HG03575 (cell line): ENCODE measurements at regions not wholly inside any gene's neighbourhood (a gene's known extent, or its start where the extent isn't known, plus 50 kb on each side); places are given as distances from the start of the nearest gene placed in this dataset.

Experiments used
- ATAC-seq: cut with Tn5 transposase; IDR thresholded peaks from one replicate; pipeline ENCODE4 v1.9.1; 2021; ENCODE audit not compliant: unreplicated experiment, insufficient number of reproducible peaks, low FRiP score; ENCODE audit errors: extremely low read depth

GRCh38 chr4:83174844-83175414 lies 60.4 kb upstream of the PLAC8 start:
- no peak for ATAC-seq

DNA sequence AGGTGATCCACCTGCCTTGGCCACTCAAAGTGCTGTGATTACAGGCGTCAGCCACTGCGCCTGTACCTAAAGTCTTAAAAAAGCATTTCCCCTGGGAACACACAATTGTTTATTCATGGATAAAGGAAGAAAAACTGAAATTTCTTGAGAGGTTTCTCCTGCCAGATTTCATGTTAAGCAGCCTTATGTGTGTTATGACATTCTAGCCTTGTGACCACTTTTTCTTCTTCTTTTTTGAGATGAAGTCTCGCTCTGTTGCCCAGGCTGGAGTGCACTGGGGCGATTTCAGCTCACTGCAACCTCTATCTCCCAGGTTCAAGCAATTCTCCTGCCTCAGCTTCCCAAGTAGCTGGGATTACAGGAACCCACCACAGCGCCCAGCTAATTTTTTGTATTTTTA lies 57.8 kb upstream of the PLAC8 start:
- no peak for ATAC-seq

- ATAC-seq, result no peak
These were observed 57.0 kb upstream of the PLAC8 start for GRCh38 chr4:83171436-83172039.

DNA sequence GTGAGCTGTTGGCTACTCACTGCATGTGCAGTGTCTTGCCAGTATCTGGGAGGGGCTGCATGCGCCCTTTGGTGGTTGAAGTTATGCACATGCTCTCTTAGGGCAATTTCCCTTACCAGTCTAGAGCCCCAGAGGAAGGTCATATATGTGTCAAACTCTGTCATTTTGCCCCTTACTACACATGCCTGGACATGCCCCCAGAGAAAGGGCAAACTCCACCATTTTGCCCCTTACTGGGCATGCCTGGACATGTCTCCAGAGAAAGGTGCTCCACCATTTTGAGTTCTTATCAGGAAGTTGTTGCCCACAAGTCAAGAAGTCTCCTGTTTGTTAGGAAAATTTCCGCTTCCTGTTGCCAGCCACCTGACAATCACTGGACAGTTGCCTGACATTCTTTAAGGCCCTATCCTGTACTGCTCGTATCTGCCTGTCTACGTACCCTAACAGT lies 56.4 kb upstream of the PLAC8 start:
- no peak for ATAC-seq
